Neural cell (in vitro differentiated cells): ENCODE measurements at regions not wholly inside any gene's neighbourhood (a gene's known extent, or its start where the extent isn't known, plus 50 kb on each side); places are given as distances from the start of the nearest gene placed in this dataset.

Experiments used
- H2AFZ ChIP-seq: fragments of 200-600, 300-800 bp; sonication (generic), shearing (Covaris generic); 2 replicates; pipeline ENCODE4 v1.6.0; 2014; ENCODE audit warnings: low read depth, mild to moderate bottlenecking, antibody characterized with exemption, low read length, moderate library complexity
- H3F3A ChIP-seq: fragments of 200-600 bp; shearing (Covaris generic); 2 replicates; pipeline ENCODE4 v1.6.1; 2016; ENCODE audit warnings: mild to moderate bottlenecking, moderate library complexity, mixed read lengths, antibody characterized with exemption, low read length; ENCODE audit not compliant: insufficient read depth, poor library complexity, severe bottlenecking
- H3K27ac ChIP-seq: fragments of 200-600, 300-800 bp; sonication (generic), shearing (Covaris generic); 2 replicates; pipeline ENCODE4 v1.5.1; 2014; ENCODE audit warnings: mild to moderate bottlenecking, low read length, moderate library complexity
- H3K27me3 ChIP-seq: fragments of 300-800, 200-600 bp; sonication (generic), shearing (Covaris generic); 2 replicates; pipeline ENCODE4 v1.6.0; 2014; ENCODE audit warnings: mild to moderate bottlenecking, low read depth, low read length, moderate library complexity; ENCODE audit not compliant: insufficient read depth
- H3K36me3 ChIP-seq: fragments of 300-800, 200-600 bp; sonication (generic), shearing (Covaris generic); 2 replicates; pipeline ENCODE4 v1.5.1; 2014; ENCODE audit warnings: mild to moderate bottlenecking, antibody characterized with exemption, low read length, moderate library complexity; ENCODE audit not compliant: insufficient read depth
- H3K4me2 ChIP-seq: fragments of 300-800, 200-600 bp; sonication (generic), shearing (Covaris generic); 2 replicates; pipeline ENCODE4 v1.6.0; 2014; ENCODE audit warnings: mild to moderate bottlenecking, low read length
- H3K4me3 ChIP-seq: fragments of 300-800, 200-600 bp; sonication (generic), shearing (Covaris generic); 2 replicates; pipeline ENCODE4 v1.5.1; 2014; ENCODE audit warnings: mild to moderate bottlenecking, low read length, moderate library complexity
- H3K79me2 ChIP-seq: fragments of 200-600 bp; shearing (Covaris generic); replicated peaks from 2 replicates; pipeline ENCODE4 v1.6.0; 2014; ENCODE audit warnings: mild to moderate bottlenecking, low read length, moderate library complexity; ENCODE audit not compliant: insufficient read depth
- H3K9ac ChIP-seq: fragments of 300-800, 200-600 bp; sonication (generic), shearing (Covaris generic); 2 replicates; pipeline ENCODE4 v1.6.1; 2016; ENCODE audit warnings: mild to moderate bottlenecking, low read length, mixed read lengths
- H3K9me2 ChIP-seq: fragments of 200-600 bp; shearing (Covaris generic); 2 replicates; pipeline ENCODE4 v1.6.1; 2016; ENCODE audit warnings: mild to moderate bottlenecking, low read length, mixed read lengths; ENCODE audit not compliant: insufficient read depth
- H3K9me3 ChIP-seq: fragments of 200-600, 300-800 bp; sonication (generic), shearing (Covaris generic); 2 replicates; pipeline ENCODE4 v1.6.1; 2016; ENCODE audit warnings: mild to moderate bottlenecking, mixed run types, low read length, moderate library complexity, mixed read lengths
- H4K20me1 ChIP-seq: fragments of 200-600 bp; shearing (Covaris generic); 2 replicates; pipeline ENCODE4 v1.6.1; 2016; ENCODE audit warnings: mild to moderate bottlenecking, mixed run types; ENCODE audit not compliant: insufficient read depth
- EP300 ChIP-seq: fragments of 450-650 bp; conservative IDR thresholded peaks from 2 replicates; pipeline ENCODE4 v1.6.1; 2014; ENCODE audit warnings: antibody characterized with exemption, mild to moderate bottlenecking, moderate library complexity; ENCODE audit not compliant: poor library complexity, severe bottlenecking
- EZH2 ChIP-seq: fragments of 200-600, 300-800 bp; shearing (Covaris generic), sonication (generic); IDR thresholded peaks from 2 replicates; pipeline ENCODE4 v1.6.1; 2014; ENCODE audit warnings: antibody characterized with exemption, low read length, borderline replicate concordance, mild to moderate bottlenecking; ENCODE audit not compliant: insufficient read depth, poor library complexity, severe bottlenecking
- MXI1 ChIP-seq: fragments of 450-650 bp; conservative IDR thresholded peaks from 2 replicates; pipeline ENCODE4 v1.6.1; 2014; ENCODE audit warnings: antibody characterized with exemption, mild to moderate bottlenecking; ENCODE audit not compliant: poor library complexity, severe bottlenecking
- POLR2AphosphoS5 ChIP-seq: IDR thresholded peaks from 2 replicates; pipeline ENCODE4 v1.6.1; 2012
- RAD21 ChIP-seq: fragments of 450-650 bp; conservative IDR thresholded peaks from 2 replicates; pipeline ENCODE4 v1.6.1; 2014; ENCODE audit warnings: antibody characterized with exemption, mild to moderate bottlenecking, moderate library complexity
- SMC3 ChIP-seq: fragments of 450-650 bp; conservative IDR thresholded peaks from 2 replicates; pipeline ENCODE4 v1.6.1; 2014; ENCODE audit warnings: antibody characterized with exemption, mild to moderate bottlenecking, moderate library complexity; ENCODE audit not compliant: poor library complexity
- TAF1 ChIP-seq: IDR thresholded peaks from 2 replicates; pipeline ENCODE4 v1.6.1; 2012; ENCODE audit warnings: low read depth
- TF ChIP-seq, protein P1 (sequence below): IDR thresholded peaks from 2 replicates; pipeline ENCODE4 v1.6.1; 2012; ENCODE audit warnings: borderline replicate concordance
- TF ChIP-seq, protein P2 (sequence below): fragments of 450-650 bp; IDR thresholded peaks from 2 replicates; pipeline ENCODE4 v1.5.1; 2014; ENCODE audit warnings: antibody characterized with exemption, mild to moderate bottlenecking, moderate library complexity; ENCODE audit not compliant: poor library complexity, severe bottlenecking

DNA sequence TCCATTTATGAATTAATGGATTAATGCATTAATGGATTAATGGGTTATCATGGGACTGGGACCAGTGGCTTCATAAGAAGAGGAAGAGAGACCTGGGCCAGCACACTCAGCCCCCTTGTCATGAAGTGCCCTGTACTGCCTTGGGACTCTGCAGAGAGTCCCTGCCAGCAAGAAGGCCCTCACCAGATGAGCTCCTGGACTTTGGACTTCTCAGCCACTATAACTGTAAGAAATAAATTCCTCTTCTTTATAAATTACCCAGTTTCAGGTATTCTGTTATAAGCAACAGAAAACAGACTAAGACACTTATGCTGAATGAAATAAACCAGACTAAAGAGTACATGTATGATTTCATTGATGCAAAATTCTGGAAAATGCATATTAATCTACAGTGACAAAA, 119.4 kb upstream of the MSX1 start:
- no peak overlapping the region for H3K27ac ChIP-seq
- peaks cover 5% of the 10 kb centered on the region for H3K9me3 ChIP-seq
- TF ChIP-seq POLR2AphosphoS5 (no peak), EP300 (no peak)
- no peak overlapping the region for H3K4me2 ChIP-seq
- no peaks in the 10 kb centered on the region for H4K20me1 ChIP-seq
- H3K27me3 ChIP-seq: no peaks in the 10 kb centered on the region
- no peak overlapping the region for H2AFZ ChIP-seq
- no peaks in the 10 kb centered on the region for H3F3A ChIP-seq
- no peak overlapping the region for H3K4me3 ChIP-seq
- H3K79me2 ChIP-seq: no peaks in the 10 kb centered on the region
- no peak overlapping the region for H3K9ac ChIP-seq
- no peaks in the 10 kb centered on the region for H3K36me3 ChIP-seq
- no peaks in the 10 kb centered on the region for H3K9me2 ChIP-seq

DNA sequence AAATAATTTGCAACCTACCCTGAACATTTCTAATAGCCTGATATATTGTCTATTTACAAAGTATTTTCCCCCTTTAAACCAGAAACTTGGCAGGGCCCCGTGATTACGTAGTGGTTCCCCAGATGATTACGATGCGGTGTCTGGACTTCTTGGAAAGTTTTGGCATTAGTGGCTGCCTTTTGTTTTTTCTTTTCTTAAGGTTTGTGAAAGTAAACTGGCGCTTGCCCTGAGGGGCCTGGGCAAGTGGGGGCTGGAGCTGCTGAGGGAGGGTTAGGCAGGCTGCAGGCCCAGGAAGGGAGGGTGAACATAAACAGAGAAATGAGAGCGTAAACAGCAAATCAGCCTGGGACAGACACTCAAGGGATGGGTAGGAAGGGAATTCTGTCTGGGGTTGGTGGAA, 123.6 kb upstream of the MSX1 start:
- no peaks in the 10 kb centered on the region for H4K20me1 ChIP-seq
- H3K36me3 ChIP-seq: no peaks in the 10 kb centered on the region
- no peak overlapping the region for H3K4me2 ChIP-seq
- peaks cover 5% of the 10 kb centered on the region for H3K9me3 ChIP-seq
- no peaks in the 10 kb centered on the region for H3K79me2 ChIP-seq
- TF ChIP-seq POLR2AphosphoS5 (no peak), SMC3 (no peak), TAF1 (no peak), MXI1 (no peak), RAD21 (no peak), EZH2 (no peak), EP300 (no peak)
- TF ChIP-seq, protein P1, sequence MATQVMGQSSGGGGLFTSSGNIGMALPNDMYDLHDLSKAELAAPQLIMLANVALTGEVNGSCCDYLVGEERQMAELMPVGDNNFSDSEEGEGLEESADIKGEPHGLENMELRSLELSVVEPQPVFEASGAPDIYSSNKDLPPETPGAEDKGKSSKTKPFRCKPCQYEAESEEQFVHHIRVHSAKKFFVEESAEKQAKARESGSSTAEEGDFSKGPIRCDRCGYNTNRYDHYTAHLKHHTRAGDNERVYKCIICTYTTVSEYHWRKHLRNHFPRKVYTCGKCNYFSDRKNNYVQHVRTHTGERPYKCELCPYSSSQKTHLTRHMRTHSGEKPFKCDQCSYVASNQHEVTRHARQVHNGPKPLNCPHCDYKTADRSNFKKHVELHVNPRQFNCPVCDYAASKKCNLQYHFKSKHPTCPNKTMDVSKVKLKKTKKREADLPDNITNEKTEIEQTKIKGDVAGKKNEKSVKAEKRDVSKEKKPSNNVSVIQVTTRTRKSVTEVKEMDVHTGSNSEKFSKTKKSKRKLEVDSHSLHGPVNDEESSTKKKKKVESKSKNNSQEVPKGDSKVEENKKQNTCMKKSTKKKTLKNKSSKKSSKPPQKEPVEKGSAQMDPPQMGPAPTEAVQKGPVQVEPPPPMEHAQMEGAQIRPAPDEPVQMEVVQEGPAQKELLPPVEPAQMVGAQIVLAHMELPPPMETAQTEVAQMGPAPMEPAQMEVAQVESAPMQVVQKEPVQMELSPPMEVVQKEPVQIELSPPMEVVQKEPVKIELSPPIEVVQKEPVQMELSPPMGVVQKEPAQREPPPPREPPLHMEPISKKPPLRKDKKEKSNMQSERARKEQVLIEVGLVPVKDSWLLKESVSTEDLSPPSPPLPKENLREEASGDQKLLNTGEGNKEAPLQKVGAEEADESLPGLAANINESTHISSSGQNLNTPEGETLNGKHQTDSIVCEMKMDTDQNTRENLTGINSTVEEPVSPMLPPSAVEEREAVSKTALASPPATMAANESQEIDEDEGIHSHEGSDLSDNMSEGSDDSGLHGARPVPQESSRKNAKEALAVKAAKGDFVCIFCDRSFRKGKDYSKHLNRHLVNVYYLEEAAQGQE: no peak
- TF ChIP-seq, protein P2, sequence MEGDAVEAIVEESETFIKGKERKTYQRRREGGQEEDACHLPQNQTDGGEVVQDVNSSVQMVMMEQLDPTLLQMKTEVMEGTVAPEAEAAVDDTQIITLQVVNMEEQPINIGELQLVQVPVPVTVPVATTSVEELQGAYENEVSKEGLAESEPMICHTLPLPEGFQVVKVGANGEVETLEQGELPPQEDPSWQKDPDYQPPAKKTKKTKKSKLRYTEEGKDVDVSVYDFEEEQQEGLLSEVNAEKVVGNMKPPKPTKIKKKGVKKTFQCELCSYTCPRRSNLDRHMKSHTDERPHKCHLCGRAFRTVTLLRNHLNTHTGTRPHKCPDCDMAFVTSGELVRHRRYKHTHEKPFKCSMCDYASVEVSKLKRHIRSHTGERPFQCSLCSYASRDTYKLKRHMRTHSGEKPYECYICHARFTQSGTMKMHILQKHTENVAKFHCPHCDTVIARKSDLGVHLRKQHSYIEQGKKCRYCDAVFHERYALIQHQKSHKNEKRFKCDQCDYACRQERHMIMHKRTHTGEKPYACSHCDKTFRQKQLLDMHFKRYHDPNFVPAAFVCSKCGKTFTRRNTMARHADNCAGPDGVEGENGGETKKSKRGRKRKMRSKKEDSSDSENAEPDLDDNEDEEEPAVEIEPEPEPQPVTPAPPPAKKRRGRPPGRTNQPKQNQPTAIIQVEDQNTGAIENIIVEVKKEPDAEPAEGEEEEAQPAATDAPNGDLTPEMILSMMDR: no peak
- no peaks in the 10 kb centered on the region for H3K27me3 ChIP-seq
- no peak overlapping the region for H3K27ac ChIP-seq
- H3K9ac ChIP-seq: no peak overlapping the region
- H3K9me2 ChIP-seq: no peaks in the 10 kb centered on the region
- no peak overlapping the region for H2AFZ ChIP-seq
- no peaks in the 10 kb centered on the region for H3F3A ChIP-seq
- H3K4me3 ChIP-seq: no peak overlapping the region
